ENCODE measurements at regions not wholly inside any gene's neighbourhood (a gene's known extent, or its start where the extent isn't known, plus 50 kb on each side); places are given as distances from the start of the nearest gene placed in this dataset.

DNA sequence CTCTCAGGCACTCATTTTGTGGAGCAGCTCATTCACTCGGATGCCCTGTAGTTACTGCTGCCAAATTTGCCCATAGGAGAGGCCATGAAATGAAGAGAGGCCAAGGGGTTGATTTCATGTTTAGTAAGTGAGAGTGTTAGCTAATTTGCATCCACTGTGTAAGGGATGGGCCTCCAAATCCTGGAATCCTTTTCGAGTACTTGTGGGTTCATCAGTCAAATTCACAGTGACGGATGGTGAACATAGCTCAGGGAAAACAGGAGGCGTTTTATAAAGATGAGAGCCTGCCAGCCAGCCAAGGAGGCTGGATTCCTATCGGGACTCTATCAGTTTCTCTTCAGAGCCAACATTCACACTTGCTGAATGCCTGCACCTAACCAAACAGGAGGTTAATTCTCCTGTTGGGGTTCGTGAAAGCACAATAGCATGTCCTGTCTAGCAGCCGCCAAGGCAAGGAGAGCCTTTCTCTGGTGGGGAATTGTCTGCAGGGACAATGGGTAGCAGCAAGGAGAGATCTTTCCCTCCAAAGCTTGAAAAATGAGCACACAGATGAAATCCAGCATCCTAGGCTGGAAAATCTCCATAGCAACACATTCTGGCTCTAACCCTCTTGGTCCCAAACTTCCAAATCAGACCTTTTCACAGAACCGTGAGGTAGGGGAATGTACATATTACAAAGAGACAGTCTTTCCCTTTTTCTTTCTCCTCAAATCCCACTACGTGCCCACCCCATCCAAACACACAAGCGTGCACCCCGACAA lies 231.4 kb upstream of the ECI2 start:
- Histone ChIP-seq H3K9me2 (ENCODE audit: insufficient read depth, low read length) (no peaks in the 10 kb centered on the region), H3K9me3 (ENCODE audit: low read length) (no peaks in the 10 kb centered on the region), H3K27ac (ENCODE audit: low read depth, low read length, poor library complexity, severe bottlenecking) (no peak overlapping the region), H3K79me2 (ENCODE audit: insufficient read depth, low read depth, low read length) (no peaks in the 10 kb centered on the region), H3K36me3 (ENCODE audit: insufficient read depth, low read length) (no peaks in the 10 kb centered on the region), H2AFZ (ENCODE audit: low read length) (no peak overlapping the region), H3K4me3 (ENCODE audit: low read depth, low read length, poor library complexity, severe bottlenecking) (no peak overlapping the region), H4K20me1 (ENCODE audit: insufficient read depth, low read length) (no peaks in the 10 kb centered on the region), H3K4me1 (ENCODE audit: insufficient read depth, low read length, poor library complexity, severe bottlenecking) (no peaks in the 10 kb centered on the region), H3K4me2 (ENCODE audit: low read length) (no peak overlapping the region)
- intact Hi-C loops (cut with micrococcal nuclease; ENCODE audit: unreplicated experiment), result no loop called here
- POLR2A ChIA-PET, result interaction anchor here (0.6 kb wide), 1 partner anchor 361 kb away, joined by 4 read pairs; no protein-coding TSS in a partner anchor
- BruUV-seq (replicated peaks), result no TSS peak
- TF ChIP-seq, protein P1, sequence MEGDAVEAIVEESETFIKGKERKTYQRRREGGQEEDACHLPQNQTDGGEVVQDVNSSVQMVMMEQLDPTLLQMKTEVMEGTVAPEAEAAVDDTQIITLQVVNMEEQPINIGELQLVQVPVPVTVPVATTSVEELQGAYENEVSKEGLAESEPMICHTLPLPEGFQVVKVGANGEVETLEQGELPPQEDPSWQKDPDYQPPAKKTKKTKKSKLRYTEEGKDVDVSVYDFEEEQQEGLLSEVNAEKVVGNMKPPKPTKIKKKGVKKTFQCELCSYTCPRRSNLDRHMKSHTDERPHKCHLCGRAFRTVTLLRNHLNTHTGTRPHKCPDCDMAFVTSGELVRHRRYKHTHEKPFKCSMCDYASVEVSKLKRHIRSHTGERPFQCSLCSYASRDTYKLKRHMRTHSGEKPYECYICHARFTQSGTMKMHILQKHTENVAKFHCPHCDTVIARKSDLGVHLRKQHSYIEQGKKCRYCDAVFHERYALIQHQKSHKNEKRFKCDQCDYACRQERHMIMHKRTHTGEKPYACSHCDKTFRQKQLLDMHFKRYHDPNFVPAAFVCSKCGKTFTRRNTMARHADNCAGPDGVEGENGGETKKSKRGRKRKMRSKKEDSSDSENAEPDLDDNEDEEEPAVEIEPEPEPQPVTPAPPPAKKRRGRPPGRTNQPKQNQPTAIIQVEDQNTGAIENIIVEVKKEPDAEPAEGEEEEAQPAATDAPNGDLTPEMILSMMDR (conservative IDR thresholded peaks at IDR 0.05; ENCODE audit: low read length), result no peak
- TF ChIP-seq EZH2phosphoT487 (IDR thresholded peaks at IDR 0.05; ENCODE audit: borderline replicate concordance, low read depth, low read length), result no peak
- no peak for DNase-seq (ENCODE audit: low spot score)
- CTCF ChIA-PET (ENCODE audit: unreplicated experiment), result interaction anchor here (0.6 kb wide), 1 partner anchor 999 kb away, joined by 3 read pairs; no protein-coding TSS in a partner anchor

DNA sequence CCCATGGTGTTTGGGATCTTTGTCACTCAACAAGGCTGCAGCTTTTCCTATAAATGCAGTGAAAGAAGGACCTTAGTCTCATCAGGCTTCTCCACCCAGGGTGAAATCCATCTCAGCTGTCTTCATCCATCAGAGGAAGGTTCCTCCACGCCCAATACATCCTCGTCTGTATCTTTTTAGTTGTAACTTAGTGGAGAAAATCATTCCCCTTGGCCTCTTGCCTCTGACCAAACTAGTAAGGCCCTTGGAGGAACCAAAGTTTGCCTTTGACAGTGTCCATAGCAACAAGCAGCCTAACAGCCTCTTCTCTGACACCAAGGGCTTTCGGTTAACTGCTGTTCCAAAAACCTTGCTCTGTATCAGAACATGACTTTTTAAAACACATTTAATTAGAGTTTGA lies 230.3 kb upstream of the ECI2 start:
- POLR2A ChIA-PET, result no interaction called here
- Histone ChIP-seq H3K9me3 (ENCODE audit: low read length) (no peaks in the 10 kb centered on the region), H3K4me1 (ENCODE audit: insufficient read depth, low read length, poor library complexity, severe bottlenecking) (no peaks in the 10 kb centered on the region), H3K79me2 (ENCODE audit: insufficient read depth, low read depth, low read length) (no peaks in the 10 kb centered on the region), H3K9me2 (ENCODE audit: insufficient read depth, low read length) (no peaks in the 10 kb centered on the region), H4K20me1 (ENCODE audit: insufficient read depth, low read length) (no peaks in the 10 kb centered on the region), H3K36me3 (ENCODE audit: insufficient read depth, low read length) (no peaks in the 10 kb centered on the region), H3K4me2 (ENCODE audit: low read length) (no peak overlapping the region), H3K4me3 (ENCODE audit: low read depth, low read length, poor library complexity, severe bottlenecking) (no peak overlapping the region), H3K27ac (ENCODE audit: low read depth, low read length, poor library complexity, severe bottlenecking) (no peak overlapping the region), H2AFZ (ENCODE audit: low read length) (no peak overlapping the region)
- no peak for DNase-seq (ENCODE audit: low spot score)
- BruUV-seq (replicated peaks), result no TSS peak
- no peak for TF ChIP-seq EZH2phosphoT487 (IDR thresholded peaks at IDR 0.05; ENCODE audit: borderline replicate concordance, low read depth, low read length)
- TF ChIP-seq, protein P1 (conservative IDR thresholded peaks at IDR 0.05; ENCODE audit: low read length), result no peak
- intact Hi-C loops (cut with micrococcal nuclease; ENCODE audit: unreplicated experiment), result no loop called here
- CTCF ChIA-PET (ENCODE audit: unreplicated experiment), result no interaction called here

DNA sequence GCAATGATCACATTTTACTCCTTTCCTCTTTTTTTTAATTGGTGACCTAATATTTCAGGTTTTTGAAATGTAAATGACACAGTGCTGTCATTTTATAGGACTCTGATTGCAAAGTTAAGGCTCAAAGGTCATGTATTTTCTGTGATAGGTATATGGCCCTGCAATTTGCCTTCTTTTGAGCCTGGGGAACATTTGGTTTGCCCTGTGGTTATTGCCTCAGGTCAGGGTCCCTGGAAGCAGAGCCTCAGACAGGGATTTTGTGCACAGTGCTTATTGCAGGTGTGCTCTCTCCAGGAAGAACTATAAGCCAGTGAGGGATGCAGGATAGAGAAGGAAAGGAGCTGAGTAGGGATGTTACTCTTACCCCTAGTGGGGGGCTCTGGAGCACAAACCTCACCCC lies 229.3 kb upstream of the ECI2 start:
- POLR2A ChIA-PET, result no interaction called here
- no TSS peak for BruUV-seq (replicated peaks)
- intact Hi-C loops (cut with micrococcal nuclease; ENCODE audit: unreplicated experiment), result no loop called here

More for the DNA sequence above, 229.3 kb upstream of the ECI2 start:
- Histone ChIP-seq H2AFZ (ENCODE audit: low read length) (no peak overlapping the region), H3K27ac (ENCODE audit: low read depth, low read length, poor library complexity, severe bottlenecking) (no peak overlapping the region), H3K9me3 (ENCODE audit: low read length) (no peaks in the 10 kb centered on the region), H3K4me1 (ENCODE audit: insufficient read depth, low read length, poor library complexity, severe bottlenecking) (no peaks in the 10 kb centered on the region), H4K20me1 (ENCODE audit: insufficient read depth, low read length) (no peaks in the 10 kb centered on the region), H3K4me3 (ENCODE audit: low read depth, low read length, poor library complexity, severe bottlenecking) (no peak overlapping the region), H3K9me2 (ENCODE audit: insufficient read depth, low read length) (no peaks in the 10 kb centered on the region), H3K36me3 (ENCODE audit: insufficient read depth, low read length) (no peaks in the 10 kb centered on the region), H3K79me2 (ENCODE audit: insufficient read depth, low read depth, low read length) (no peaks in the 10 kb centered on the region), H3K4me2 (ENCODE audit: low read length) (no peak overlapping the region)
- no peak for TF ChIP-seq EZH2phosphoT487 (IDR thresholded peaks at IDR 0.05; ENCODE audit: borderline replicate concordance, low read depth, low read length)
- TF ChIP-seq, protein P1 (conservative IDR thresholded peaks at IDR 0.05; ENCODE audit: low read length), result no peak
- CTCF ChIA-PET (ENCODE audit: unreplicated experiment), result no interaction called here
- DNase-seq (ENCODE audit: low spot score), result no peak
